GM03348 (cell line): ENCODE measurements at regions not wholly inside any gene's neighbourhood (a gene's known extent, or its start where the extent isn't known, plus 50 kb on each side); places are given as distances from the start of the nearest gene placed in this dataset.
"Not testable (repeated sequence)": the region's sequence is repeated elsewhere in the genome, so short reads cannot be mapped to it uniquely, and the experiment has no call there.

ENCODE experiments used
- DNase-seq: peaks from one replicate; pipeline ENCODE4 v3.0.0; 2012; ENCODE audit warnings: low spot score

DNA sequence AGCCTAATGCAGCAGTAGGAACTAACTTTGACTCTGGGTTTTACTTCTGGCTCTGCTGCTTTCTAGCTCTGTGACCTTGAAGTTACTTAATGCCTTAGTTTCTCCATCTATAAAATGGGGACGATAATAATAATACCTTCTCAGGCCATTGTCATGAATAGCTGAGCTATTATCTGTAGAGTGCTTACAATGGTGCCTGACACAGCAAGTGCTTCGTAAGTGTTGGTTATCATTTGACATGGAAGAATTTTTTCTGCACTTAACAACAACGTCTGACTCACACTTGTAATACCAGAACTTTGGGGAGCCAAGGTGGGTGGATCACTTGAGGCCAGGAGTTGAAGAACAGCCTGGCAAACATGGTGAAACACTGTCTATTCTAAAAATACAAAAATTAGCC is 140.5 kb downstream of the ARL4A start:
- DNase-seq, result no peak

GRCh38 chr7:12831024-12831423 is 143.6 kb downstream of the ARL4A start:
- DNase-seq, result no peak

- no peak for DNase-seq
These were observed 146.4 kb downstream of the ARL4A start for GRCh38 chr7:12833829-12834228.

- DNase-seq, result no peak
These were observed 147.3 kb downstream of the ARL4A start for GRCh38 chr7:12834782-12835181.

GRCh38 chr7:12839508-12840153 is 152.2 kb downstream of the ARL4A start:
- DNase-seq, result no peak

DNA sequence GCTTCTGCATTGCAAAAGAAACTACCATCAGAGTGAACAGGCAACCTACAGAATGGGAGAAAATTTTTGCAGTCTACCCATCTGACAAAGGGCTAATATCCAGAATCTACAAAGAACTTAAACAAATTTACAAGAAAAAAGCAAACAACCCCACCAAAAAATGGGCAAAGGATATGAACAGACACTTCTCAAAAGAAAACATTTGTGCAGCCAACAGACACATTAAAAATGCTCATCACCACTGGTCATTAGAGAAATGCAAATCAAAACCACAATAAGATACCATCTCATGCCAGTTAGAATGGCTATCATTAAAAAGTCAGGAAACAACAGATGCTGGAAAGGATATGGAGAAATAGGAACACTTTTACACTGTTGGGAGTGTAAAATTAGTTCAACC is 157.3 kb downstream of the ARL4A start:
- not testable (repeated sequence) for DNase-seq

DNA sequence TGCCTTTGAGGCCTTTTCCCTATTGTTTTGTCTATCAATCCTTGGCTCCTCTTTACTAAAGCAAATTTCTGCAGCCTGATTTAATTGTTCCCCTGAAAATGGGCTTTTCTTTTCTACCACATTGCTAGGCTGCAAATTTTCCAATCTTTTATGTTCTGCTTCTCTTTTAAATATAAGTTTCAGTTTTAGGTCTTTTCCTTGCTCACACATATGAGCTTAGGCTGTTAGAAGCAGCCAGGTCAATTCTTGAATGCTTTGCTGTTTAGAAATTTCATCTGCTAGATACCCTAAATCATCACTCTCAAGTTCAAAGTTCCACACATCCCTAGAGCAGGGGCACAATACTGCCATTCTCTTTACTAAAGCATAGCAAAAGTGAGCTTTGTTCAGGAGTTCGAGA is 159.6 kb downstream of the ARL4A start:
- no peak for DNase-seq

DNA sequence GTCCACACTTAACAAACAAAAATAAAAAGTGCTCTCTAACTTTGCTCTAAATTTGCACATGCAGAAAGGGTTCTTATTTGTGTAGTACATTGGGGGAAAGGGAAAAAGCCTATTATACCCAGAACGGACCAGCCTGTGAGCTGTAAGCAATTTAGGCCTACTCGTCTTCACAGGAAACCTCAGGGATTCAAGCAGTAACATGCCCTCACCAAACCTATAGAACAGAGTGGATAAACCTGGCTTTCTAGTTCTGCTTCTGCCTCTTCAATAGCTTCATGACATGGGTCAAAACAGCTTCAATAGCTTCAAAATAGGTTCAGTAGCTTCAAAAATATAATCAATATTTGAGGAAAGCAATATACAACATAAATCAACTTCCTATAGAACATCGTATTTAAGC is 163.7 kb downstream of the ARL4A start:
- DNase-seq, result no peak

GRCh38 chr7:12851841-12852240 is 164.4 kb downstream of the ARL4A start:
- no peak for DNase-seq

DNA sequence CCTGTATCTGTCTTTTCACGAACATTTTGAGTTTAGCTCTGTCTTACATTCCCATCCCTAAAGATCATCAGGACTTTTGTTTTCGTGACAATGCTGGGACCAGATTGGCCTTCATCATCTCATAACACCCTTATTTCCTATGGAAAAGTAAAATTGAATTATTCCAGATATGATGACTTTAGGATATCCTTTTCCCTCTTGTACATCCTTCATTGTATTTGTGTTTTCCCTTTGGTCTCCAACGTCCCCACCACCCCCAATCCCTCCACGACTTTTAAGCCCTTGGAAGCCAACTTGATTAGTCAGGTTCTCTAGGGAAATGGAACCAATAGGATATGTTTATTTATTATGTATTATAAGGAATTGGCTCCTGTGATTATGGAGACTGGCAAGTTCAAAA is 167.6 kb downstream of the ARL4A start:
- DNase-seq, result no peak

GRCh38 chr7:12859761-12860160 is 172.3 kb downstream of the ARL4A start:
- DNase-seq, result no peak

DNA sequence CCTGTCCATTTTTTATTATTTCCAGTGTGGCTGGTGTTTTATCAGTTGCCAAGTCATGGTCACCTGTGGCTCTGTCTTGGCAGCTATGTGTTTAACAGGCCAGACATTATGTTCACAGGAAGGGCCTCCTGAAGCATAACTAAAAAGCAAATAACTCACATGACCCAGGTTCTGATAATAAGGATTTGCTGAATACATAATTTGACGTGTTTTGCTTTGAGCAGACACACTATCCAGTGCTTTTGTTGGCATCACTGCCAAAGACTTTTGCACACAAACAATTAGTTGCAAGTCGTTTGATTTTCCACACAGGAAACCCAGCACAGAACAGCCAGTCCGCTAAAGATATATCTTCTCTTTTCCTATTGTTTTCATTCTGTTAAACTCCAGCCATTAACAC is 173.6 kb downstream of the ARL4A start:
- DNase-seq, result no peak

- no peak for DNase-seq
These were observed 174.7 kb downstream of the ARL4A start for GRCh38 chr7:12862146-12862545.

DNA sequence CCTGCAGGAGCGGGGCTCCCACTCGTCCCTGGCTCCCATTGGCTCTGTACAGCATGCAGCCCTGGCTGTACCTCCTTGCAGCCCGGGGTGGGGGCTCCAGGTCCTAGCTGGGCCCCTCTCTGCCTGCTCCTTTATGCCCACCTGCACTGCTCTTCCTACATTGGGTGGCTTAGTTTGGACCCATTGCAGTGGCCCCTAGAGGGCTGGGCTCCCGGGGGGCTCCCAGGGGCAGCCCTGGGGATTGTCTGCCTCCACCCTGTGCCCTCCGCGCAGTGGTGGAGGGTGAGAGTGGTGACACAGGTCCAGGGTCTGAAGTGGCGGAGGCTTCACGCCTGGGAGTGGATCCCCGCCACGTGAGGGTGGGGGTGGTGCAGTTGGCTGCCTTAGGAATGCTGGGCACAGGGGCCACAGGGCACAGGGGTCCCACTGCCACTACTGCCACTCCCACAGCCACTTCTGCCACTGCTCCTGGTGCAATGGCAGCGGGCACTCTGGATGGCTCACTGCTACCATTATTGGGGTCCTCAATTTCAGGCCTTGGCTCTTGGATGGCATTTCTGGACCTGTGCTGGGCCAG is 177.1 kb downstream of the ARL4A start:
- DNase-seq, result no peak

- no peak for DNase-seq
These were observed 178.2 kb downstream of the ARL4A start for GRCh38 chr7:12865593-12865992.

DNA sequence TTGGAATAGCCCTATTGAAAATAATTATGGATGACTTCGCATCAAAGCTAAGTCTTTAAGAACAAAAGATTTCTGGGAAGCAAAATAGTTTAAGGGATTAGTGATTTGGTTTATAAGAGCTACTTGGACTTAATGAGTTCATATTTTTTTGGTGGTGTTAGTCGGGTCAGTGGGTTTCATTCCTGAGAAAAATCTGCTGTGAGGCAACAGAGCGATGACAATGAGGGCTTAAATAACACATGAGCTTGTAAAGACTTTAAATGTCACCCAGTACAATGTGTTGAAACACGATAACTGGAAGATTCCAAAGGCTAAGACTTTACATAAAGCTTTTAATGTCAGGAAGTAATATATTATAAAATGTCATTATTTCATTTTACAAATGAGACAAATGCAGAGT is 178.8 kb downstream of the ARL4A start:
- DNase-seq, result no peak

DNA sequence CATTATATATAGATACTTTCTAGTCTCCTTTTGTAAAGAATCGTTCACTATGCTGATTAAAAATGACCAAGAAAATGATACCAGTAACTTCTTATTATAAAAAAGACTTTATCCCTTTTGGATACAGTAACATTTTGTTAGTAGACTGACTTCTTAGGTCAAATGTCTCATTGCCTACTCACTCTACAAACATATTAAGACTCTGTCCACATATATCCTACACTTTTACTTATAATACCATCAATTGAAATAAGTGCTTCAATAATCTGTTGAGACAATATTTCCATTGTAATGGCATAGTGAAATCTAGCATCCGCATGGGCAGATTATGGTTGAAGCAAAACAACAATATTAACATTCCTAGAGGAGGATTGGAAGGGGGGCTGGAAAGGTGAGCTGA is 180.6 kb downstream of the ARL4A start:
- no peak for DNase-seq

- no peak for DNase-seq
These were observed 182.8 kb downstream of the ARL4A start for GRCh38 chr7:12870219-12870618.

- DNase-seq, result no peak
These were observed 185.1 kb downstream of the ARL4A start for GRCh38 chr7:12872487-12872886.

DNA sequence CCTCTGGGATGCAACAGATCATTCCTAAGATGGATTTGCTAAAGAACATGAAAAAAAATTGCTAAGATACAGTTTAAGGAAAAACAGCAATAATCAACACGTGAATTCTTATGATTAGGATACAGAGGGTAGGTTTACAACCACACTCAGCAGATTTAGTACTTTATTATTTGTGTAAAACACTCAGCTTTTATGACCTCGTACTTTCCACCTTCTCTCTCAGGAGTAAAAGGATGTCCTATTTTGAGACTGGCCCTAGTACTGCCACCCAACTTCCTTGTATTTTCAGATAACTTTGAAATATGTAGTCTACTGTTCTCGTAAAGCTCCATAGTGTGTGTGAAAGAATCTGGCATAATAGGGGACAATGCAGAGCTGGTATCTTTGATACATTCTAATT is 186.1 kb downstream of the ARL4A start:
- no peak for DNase-seq

DNA sequence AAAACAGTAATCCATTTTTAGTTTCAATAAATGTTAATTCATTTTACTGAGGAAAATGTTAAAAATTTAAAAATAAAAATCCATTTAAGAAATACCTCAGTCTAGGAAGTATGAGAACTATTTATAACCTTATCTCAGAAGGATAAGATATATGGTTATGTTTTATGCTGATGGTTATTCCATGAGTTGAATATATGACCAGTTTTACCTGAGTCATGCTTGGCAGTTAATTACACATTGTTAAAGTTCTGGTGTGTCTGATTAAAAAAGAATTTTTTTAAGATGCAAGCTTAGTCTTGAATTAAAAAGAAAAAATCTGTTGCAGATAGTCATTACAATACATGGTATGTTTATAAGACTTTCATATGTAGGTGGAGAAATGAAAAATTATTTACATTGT is 191.7 kb downstream of the ARL4A start:
- DNase-seq, result no peak

GRCh38 chr7:12881712-12882111 is 194.3 kb downstream of the ARL4A start:
- DNase-seq, result no peak

DNA sequence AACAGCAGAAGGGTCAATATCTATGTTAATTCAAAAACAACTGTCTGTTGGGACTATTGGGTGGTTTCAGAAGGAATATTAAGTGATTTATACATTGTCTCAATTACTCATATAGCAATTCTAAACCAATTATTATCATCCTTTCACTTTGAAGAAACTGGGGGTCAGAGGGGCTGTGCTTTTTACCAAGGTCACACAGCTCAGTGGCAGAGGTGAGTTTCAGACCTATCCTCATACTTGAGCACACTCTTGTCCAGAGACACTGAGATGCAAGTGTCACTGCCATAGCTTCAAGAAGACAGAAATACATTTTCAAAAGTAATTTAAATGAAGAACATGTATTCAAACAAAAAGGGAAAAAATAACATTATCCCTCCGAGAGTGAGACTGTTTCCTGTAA is 195.3 kb downstream of the ARL4A start:
- DNase-seq, result no peak

DNA sequence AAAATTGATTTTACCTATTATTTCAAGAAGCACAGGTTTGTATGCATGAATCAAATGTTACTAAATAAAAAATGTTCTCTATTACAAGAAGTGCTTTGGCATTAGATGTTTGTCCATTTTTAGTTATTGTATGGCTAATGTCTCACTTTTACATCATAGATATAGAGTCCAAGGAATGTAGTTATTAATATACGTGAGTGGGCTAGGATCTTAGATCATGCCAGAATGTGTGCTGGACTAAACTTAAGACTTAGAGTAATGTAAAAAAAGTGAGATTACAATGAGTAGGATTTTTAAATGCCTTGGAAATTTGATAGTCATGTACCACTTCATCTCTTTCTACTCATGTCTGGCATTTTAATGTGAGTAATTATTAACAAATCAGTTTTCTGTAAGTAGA is 196.6 kb downstream of the ARL4A start:
- DNase-seq, result no peak
